ENCODE measurements at regions not wholly inside any gene's neighbourhood (a gene's known extent, or its start where the extent isn't known, plus 50 kb on each side); places are given as distances from the start of the nearest gene placed in this dataset.

- BruUV-seq (replicated peaks): no TSS peak
- Histone ChIP-seq H4K20me1 (replicated peaks; ENCODE audit: control insufficient read depth, extremely low read depth, insufficient read depth, low read length) (no peaks in the 10 kb centered on the region), H3K36me3 (ENCODE audit: control insufficient read depth in 2 of 2, extremely low read depth in 1 of 2, insufficient read depth in 2 of 2, low read length in 2 of 2) (no peaks in the 10 kb centered on the region), H3K9ac (replicated peaks; ENCODE audit: extremely low read depth, insufficient read depth, low read length) (no peak overlapping the region), H3K9me3 (replicated peaks; ENCODE audit: control insufficient read depth, insufficient read depth, low read length) (no peaks in the 10 kb centered on the region), H3K4me1 (ENCODE audit: control insufficient read depth, extremely low read depth, insufficient read depth, low read length) (no peaks in the 10 kb centered on the region), H3K27me3 (ENCODE audit: control insufficient read depth in 2 of 2, insufficient read depth in 2 of 2, low read length in 2 of 2) (no peaks in the 10 kb centered on the region), H3K4me3 (replicated peaks in 1 of 3; ENCODE audit: insufficient read depth in 1 of 3, low read depth in 1 of 3, low read length in 3 of 3) (no peak overlapping the region), H2AFZ (ENCODE audit: low read depth, low read length) (no peak overlapping the region), H3K9me1 (replicated peaks; ENCODE audit: control insufficient read depth, extremely low read depth, insufficient read depth, low read length) (no peaks in the 10 kb centered on the region), H3K4me2 (ENCODE audit: insufficient read depth, low read length) (no peak overlapping the region), H3K27ac (ENCODE audit: insufficient read depth, low read depth, low read length) (no peak overlapping the region), H3K79me2 (ENCODE audit: control insufficient read depth, insufficient read depth, low read length) (no peaks in the 10 kb centered on the region)
- no peak for TF ChIP-seq FOS (IDR thresholded peaks at IDR 0.05; ENCODE audit: borderline replicate concordance, insufficient read depth, low read length)
- TF ChIP-seq POLR2AphosphoS5 (IDR thresholded peaks at IDR 0.05; ENCODE audit: insufficient read depth, low read depth, low read length): no peak
- TF ChIP-seq MYC (IDR thresholded peaks at IDR 0.05; ENCODE audit: low read depth, low read length): no peak
- TF ChIP-seq EZH2 (IDR thresholded peaks at IDR 0.05; ENCODE audit: borderline replicate concordance, low read depth, low read length, severe bottlenecking): no peak
- TF ChIP-seq CTCF (IDR thresholded peaks at IDR 0.05; ENCODE audit: extremely low read depth in 1 of 2, insufficient read depth in 1 of 2, low read depth in 1 of 2, low read length in 2 of 2): no peak
- TF ChIP-seq GATA2 (IDR thresholded peaks at IDR 0.05; ENCODE audit: insufficient read depth, insufficient read length, low read depth, low read length): no peak
- no peak for TF ChIP-seq MAX (IDR thresholded peaks at IDR 0.05; ENCODE audit: insufficient read depth, insufficient read length)
- TF ChIP-seq JUN (IDR thresholded peaks at IDR 0.05; ENCODE audit: borderline replicate concordance, insufficient read depth, insufficient read length, low read depth): no peak
- TF ChIP-seq POLR2A (IDR thresholded peaks at IDR 0.05; ENCODE audit: low read depth, low read length): no peak
- dilution Hi-C loops (cut with MboI; ENCODE audit: extremely low pct_ligation_motif_present, low sequenced_read_pairs): no loop called here
- no peak for DNase-seq (ENCODE audit: low read depth, low spot score)
- intact Hi-C loops (cut with micrococcal nuclease): no loop called here
- CTCF ChIA-PET: interaction anchor here (0.9 to 2.8 kb wide), 4 partner anchors 9 to 427 kb away, joined by 3 to 32 read pairs (median 4); no protein-coding TSS in a partner anchor
- POLR2A ChIA-PET: no interaction called here
- no peak for FAIRE-seq
Observed at GRCh38 chr2:44052584-44052983, 56.8 kb upstream of the LRPPRC start.
